GM12874 (cell line): ENCODE measurements at regions not wholly inside any gene's neighbourhood (a gene's known extent, or its start where the extent isn't known, plus 50 kb on each side); places are given as distances from the start of the nearest gene placed in this dataset.

Experiments
- TF ChIP-seq, protein P1 (sequence below): IDR thresholded peaks from 2 replicates; pipeline ENCODE4 v1.5.1; 2011; ENCODE audit warnings: low read depth, mild to moderate bottlenecking, control low read depth, low read length, moderate library complexity; ENCODE audit not compliant: insufficient read depth

DNA sequence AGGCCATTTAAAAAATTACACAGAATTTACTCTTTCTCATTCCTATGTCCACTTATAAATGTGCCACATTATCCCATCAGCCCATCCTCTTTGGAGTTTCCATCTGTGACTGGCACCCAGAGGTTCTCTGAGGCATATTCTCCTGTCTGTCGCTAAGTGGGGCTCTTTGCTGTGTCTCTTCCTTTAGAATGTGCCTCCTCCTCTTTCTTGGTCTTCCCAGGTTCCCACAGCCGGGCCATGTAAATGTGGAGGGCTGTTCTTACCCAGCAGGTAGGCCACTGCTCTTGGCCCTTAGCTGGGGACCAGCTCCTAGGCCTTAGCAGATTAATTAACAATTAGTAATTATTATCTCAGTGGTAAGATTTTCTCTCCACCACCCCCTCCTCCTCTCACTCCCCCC is 167.0 kb downstream of the INSIG2 start:
- TF ChIP-seq, protein P1, sequence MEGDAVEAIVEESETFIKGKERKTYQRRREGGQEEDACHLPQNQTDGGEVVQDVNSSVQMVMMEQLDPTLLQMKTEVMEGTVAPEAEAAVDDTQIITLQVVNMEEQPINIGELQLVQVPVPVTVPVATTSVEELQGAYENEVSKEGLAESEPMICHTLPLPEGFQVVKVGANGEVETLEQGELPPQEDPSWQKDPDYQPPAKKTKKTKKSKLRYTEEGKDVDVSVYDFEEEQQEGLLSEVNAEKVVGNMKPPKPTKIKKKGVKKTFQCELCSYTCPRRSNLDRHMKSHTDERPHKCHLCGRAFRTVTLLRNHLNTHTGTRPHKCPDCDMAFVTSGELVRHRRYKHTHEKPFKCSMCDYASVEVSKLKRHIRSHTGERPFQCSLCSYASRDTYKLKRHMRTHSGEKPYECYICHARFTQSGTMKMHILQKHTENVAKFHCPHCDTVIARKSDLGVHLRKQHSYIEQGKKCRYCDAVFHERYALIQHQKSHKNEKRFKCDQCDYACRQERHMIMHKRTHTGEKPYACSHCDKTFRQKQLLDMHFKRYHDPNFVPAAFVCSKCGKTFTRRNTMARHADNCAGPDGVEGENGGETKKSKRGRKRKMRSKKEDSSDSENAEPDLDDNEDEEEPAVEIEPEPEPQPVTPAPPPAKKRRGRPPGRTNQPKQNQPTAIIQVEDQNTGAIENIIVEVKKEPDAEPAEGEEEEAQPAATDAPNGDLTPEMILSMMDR, result no peak

DNA sequence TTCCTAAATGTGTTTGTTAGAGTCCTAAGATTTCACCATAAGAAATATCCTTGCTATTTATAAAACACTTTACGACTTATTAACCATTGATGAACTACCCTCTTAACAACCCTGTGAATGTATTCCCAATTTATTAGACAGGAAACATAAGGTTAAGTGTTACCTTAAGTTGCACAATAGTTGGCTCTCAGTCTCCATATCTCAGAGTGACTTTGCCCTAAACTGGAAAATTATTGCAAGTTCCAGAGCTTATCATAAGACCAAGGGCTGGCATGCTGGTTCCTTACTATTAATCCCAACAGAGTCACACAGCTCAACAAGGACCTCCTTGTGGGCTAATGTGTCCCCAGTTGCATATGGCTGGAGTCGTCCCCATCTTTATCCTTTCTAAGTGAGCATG is 165.8 kb downstream of the INSIG2 start:
- TF ChIP-seq, protein P1, result no peak

DNA sequence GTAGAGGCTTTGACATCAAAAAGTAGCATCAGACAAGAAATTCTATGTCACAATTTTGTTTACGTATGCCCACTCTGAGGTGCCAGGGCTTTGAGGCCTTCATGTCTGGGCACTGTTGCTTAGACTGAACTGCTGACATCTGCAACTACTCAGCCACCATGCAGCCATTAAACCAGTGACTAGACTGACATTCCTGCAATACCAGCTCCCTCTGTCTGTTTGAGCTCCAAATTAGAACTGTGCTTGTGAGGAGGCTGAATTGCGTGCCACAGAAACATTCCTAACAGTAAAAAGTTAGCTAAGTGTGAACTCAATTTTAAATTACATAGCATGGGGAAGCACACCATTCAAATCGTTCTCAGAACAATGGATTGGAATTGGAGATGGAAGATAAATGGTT is 163.2 kb downstream of the INSIG2 start:
- TF ChIP-seq, protein P1, result no peak

DNA sequence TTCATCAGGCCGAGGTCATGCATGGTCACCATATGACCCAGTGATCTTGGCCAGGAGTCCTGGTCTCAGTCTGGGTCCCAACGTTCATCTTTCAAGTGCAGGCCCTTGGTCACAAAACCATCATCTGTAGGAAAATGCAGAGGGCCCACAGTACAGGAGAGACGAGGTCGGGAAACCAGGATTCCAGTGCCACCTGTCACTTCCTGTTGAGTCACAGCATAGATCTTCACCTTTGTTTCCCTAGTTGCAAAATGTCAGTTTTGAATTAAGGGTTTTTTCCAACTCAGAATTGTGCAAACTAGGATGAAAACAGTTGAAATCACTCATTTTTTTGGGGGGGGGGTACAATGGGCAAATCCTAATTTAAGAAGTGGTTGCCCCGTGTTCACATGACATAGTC is 162.2 kb downstream of the INSIG2 start:
- TF ChIP-seq, protein P1, result no peak

DNA sequence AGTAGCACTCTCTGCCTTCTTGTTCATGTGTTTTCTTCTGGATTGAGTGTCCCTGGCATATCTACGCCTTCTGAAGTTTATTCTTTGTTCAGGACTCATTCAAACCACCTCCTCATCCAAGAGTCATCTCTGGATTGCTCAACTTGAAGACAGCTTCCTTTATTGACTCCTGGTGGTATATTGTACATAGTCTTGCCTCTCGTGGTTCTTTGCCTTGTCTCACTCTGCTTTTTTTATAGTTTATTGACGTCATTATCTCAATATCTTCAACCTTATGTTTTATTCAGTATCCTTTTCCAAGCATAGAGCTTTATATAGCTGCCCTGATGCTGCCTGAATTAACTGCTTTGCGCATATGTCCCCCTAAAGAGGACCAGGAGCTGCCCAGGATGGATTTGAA is 161.7 kb downstream of the INSIG2 start:
- TF ChIP-seq, protein P1, result no peak

DNA sequence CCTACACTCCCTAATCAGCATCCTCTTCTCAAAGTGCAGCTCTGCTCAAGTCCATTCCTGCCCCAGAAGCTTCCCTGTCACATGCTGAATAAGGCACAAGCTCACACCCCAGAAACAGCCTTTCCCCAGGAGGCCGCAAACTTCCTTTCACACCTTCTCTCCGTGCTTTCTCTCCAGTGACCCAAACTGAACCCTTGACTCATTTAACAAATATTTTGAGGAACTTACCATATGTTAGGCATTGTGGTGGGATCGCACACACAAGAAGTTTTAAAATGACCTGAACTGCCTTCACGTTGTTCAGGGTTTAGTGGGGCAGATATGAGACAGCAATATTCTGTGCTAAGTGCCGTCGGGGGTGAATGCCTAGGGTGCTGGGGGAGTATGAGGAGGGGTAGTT is 161.3 kb downstream of the INSIG2 start:
- TF ChIP-seq, protein P1, result no peak

DNA sequence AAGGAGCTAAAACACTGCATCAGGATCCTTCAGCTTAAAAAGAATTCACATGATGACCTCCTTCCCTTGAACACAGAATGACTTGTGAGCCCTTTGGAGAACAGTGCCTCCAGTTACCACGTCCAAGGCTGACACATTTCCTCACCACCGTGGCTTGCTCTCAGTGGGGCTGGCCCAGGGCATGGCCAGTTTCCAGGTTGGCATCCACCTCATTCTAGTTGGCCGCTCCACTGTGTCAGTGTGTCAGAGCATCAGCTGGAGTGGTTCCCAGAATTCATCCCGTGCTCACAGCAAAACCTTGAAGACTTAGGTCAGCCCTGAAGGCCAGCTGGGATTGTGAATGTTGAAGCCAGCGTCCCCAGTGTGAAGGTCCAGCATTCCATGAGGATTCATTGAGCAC is 158.5 kb downstream of the INSIG2 start:
- TF ChIP-seq, protein P1, result no peak

DNA sequence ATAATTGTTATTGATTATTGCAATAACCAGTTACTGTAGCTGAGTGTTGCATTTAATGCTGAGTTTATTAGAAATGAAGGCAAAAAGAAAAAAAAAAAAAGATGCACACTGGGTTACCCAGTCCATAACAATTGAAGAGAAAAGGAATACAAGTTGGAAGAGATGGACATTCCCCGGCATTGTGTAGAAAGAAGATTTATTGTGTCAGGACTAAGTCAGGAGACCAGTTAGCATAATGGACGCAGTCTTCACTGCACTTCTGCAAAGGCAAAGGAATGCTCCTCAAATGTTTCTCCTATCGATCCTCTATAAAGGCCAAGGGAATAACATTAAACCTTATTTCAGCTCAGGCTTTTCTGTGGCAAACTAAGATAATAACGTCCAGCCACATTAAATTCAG is 157.8 kb downstream of the INSIG2 start:
- TF ChIP-seq, protein P1, result no peak
